ENCODE measurements at regions not wholly inside any gene's neighbourhood (a gene's known extent, or its start where the extent isn't known, plus 50 kb on each side); places are given as distances from the start of the nearest gene placed in this dataset.

GRCh38 chr4:62487016-62487415 lies 1286.9 kb downstream of the ADGRL3 start:
- no peak overlapping the region for H4K91ac ChIP-seq (ENCODE audit: insufficient read length, low read depth, low read length)
- H3K9me3 ChIP-seq (ENCODE audit: control insufficient read depth, low read depth, low read length): no peaks in the 10 kb centered on the region
- H2BK12ac ChIP-seq (ENCODE audit: insufficient read length, low read depth, low read length): no peak overlapping the region
- no peak overlapping the region for H3K4ac ChIP-seq (ENCODE audit: low read depth, low read length)
- H2BK20ac ChIP-seq (ENCODE audit: low read depth, low read length, poor library complexity, severe bottlenecking): no peak overlapping the region
- no peaks in the 10 kb centered on the region for H3K4me1 ChIP-seq (ENCODE audit: insufficient read depth, low read length)
- no peak overlapping the region for H3K23ac ChIP-seq (ENCODE audit: insufficient read length, low read depth, low read length)
- H2AFZ ChIP-seq (ENCODE audit: low read length): no peak overlapping the region
- no peak for TF ChIP-seq CTCF (conservative IDR thresholded peaks at IDR 0.05)
- no peak overlapping the region for H3K18ac ChIP-seq (ENCODE audit: insufficient read length, low read depth, low read length)
- H3K27me3 ChIP-seq (ENCODE audit: insufficient read depth, low read length): no peaks in the 10 kb centered on the region
- no peak overlapping the region for H3K4me2 ChIP-seq (ENCODE audit: insufficient read depth, insufficient read length, low read length)
- H2BK15ac ChIP-seq (ENCODE audit: low read depth, low read length): no peak overlapping the region
- no peak overlapping the region for H3K9ac ChIP-seq (ENCODE audit: extremely low read depth, insufficient read length, low read length)
- no peak overlapping the region for H3K56ac ChIP-seq (ENCODE audit: insufficient read length, low read depth, low read length)
- no peak overlapping the region for H3K27ac ChIP-seq (ENCODE audit: insufficient read length, low read depth, low read length)
- no peak overlapping the region for H3K27ac Mint-ChIP-seq
- no peak overlapping the region for H2AK5ac ChIP-seq (ENCODE audit: insufficient read length, low read length)
- H2BK120ac ChIP-seq (ENCODE audit: low read depth, low read length, poor library complexity, severe bottlenecking): no peak overlapping the region
- H3T11ph ChIP-seq (ENCODE audit: low read length): no peak overlapping the region
- no peaks in the 10 kb centered on the region; the same call in 1 of the 2 replicates for H3K27me3 Mint-ChIP-seq (ENCODE audit: low read depth)
- H3K4me1 Mint-ChIP-seq: peaks cover 2 to 8% of the 10 kb centered on the region in 2 experiments; a peak in 3 of 4 replicates
- no peak overlapping the region for H3K14ac ChIP-seq (ENCODE audit: insufficient read depth, low read length)
- peaks cover 0 to 3% of the 10 kb centered on the region in 2 experiments; a peak in 2 of 5 replicates for H3K9me3 Mint-ChIP-seq
- H3K23me2 ChIP-seq (ENCODE audit: insufficient read length, low read depth, low read length, poor library complexity, severe bottlenecking): no peaks in the 10 kb centered on the region
- no peak overlapping the region for H3K4me3 Mint-ChIP-seq
- H4K20me1 ChIP-seq (ENCODE audit: control insufficient read depth, insufficient read depth, insufficient read length): no peaks in the 10 kb centered on the region
- no peak overlapping the region for H2BK5ac ChIP-seq (ENCODE audit: insufficient read length, low read length)
- no peak for DNase-seq
- H3K36me3 Mint-ChIP-seq (ENCODE audit: insufficient read depth in 1 of 3, low read depth in 3 of 3): peaks cover 0 to 4% (median 0%) of the 10 kb centered on the region in 3 experiments; a peak in 2 of 7 replicates
- no peak overlapping the region for H4K5ac ChIP-seq (ENCODE audit: insufficient read length, low read depth, low read length)
- no peak overlapping the region for H4K8ac ChIP-seq (replicated peaks; ENCODE audit: insufficient read length, low read depth, low read length)
- no peaks in the 10 kb centered on the region for H3K79me2 ChIP-seq (ENCODE audit: insufficient read depth, low read length)
- WGBS (ENCODE audit: extremely low coverage, insufficient read length, low lambda C conversion rate): no CpG with 5 or more reads among the region's 1 CpG
- H3K79me1 ChIP-seq (ENCODE audit: insufficient read depth, low read depth, low read length, poor library complexity, severe bottlenecking): no peaks in the 10 kb centered on the region

All from H9 (cell line).